ENCODE measurements at regions not wholly inside any gene's neighbourhood (a gene's known extent, or its start where the extent isn't known, plus 50 kb on each side); places are given as distances from the start of the nearest gene placed in this dataset.

- Mint-ChIP-seq H3K27me3 (ENCODE audit: insufficient read depth, low read depth, poor library complexity) (peaks cover 24% of the 10 kb centered on the region), H3K9me3 (no peaks in the 10 kb centered on the region), H3K4me1 (peaks cover 67% of the 10 kb centered on the region), H3K36me3 (ENCODE audit: low read depth) (no peaks in the 10 kb centered on the region), H3K4me3 (peak overlapping the region; percentile 21; the same call in 1 of the 3 replicates), H3K27ac (no peak overlapping the region; the same call in 1 of the 2 replicates)
- peak overlapping the region; percentile 84; the same call in 1 of the 2 replicates for H2AFZ ChIP-seq
- DNase-seq (ENCODE audit: low spot score) (no peak), ATAC-seq (no peak)
- H3F3A ChIP-seq (replicated peaks; ENCODE audit: low read depth) = no peaks in the 10 kb centered on the region
- TF ChIP-seq ZNF114 (CRISPR knock-in tag; IDR thresholded peaks at IDR 0.05) = no peak
- TF ChIP-seq STAT1 (IDR thresholded peaks at IDR 0.05; ENCODE audit: unreplicated experiment) = no peak
- TF ChIP-seq ZNF462 (CRISPR knock-in tag; IDR thresholded peaks at IDR 0.05) = no peak
- TF ChIP-seq CTCF (conservative IDR thresholded peaks at IDR 0.05; ENCODE audit: low read depth in 2 of 2) = no peak
- TF ChIP-seq EZH2 (IDR thresholded peaks at IDR 0.05; ENCODE audit: low read depth, unreplicated experiment) = no peak
- no peak for TF ChIP-seq REST (IDR thresholded peaks at IDR 0.05; ENCODE audit: unreplicated experiment)
- TF ChIP-seq CREB1 (CRISPR knock-in tag; IDR thresholded peaks at IDR 0.05; ENCODE audit: low read depth) = no peak
- no peak for TF ChIP-seq JUNB (IDR thresholded peaks at IDR 0.05; ENCODE audit: unreplicated experiment)
- no peak for TF ChIP-seq POLR2AphosphoS5 (IDR thresholded peaks at IDR 0.05; ENCODE audit: low read depth)
- TF ChIP-seq ETS1 (IDR thresholded peaks at IDR 0.05) = no peak
- no peak for TF ChIP-seq ZNF331 (CRISPR knock-in tag; IDR thresholded peaks at IDR 0.05; ENCODE audit: low read depth)
- TF ChIP-seq EZH2phosphoT487 (IDR thresholded peaks at IDR 0.05; ENCODE audit: unreplicated experiment) = no peak
- H3K4me1 ChIP-seq (ENCODE audit: insufficient read depth) = peaks cover 31% of the 10 kb centered on the region
- no peaks in the 10 kb centered on the region for H3K36me3 ChIP-seq (ENCODE audit: insufficient read depth)
- H3K4me3 ChIP-seq = no peak overlapping the region
- H3K4me2 ChIP-seq = peak overlapping the region; percentile 15; the same call in 1 of the 2 replicates
- no peaks in the 10 kb centered on the region for H3K79me2 ChIP-seq (replicated peaks; ENCODE audit: insufficient read depth)
- peaks cover 6% of the 10 kb centered on the region; the same call in 1 of the 2 replicates for H3K9me2 ChIP-seq (ENCODE audit: insufficient read depth)
- H4K20me1 ChIP-seq (replicated peaks; ENCODE audit: insufficient read depth) = no peaks in the 10 kb centered on the region
- no peaks in the 10 kb centered on the region for H3K27me3 ChIP-seq (ENCODE audit: insufficient read depth)
- H3K27ac ChIP-seq (ENCODE audit: low read depth) = peak overlapping the region; percentile 32; the same call in 1 of the 2 replicates
These were observed 318.3 kb downstream of the FOXO1 start for GRCh38 chr13:40348096-40348679.

All from GM23338 (cell line).